NCI-H510A (cell line): ENCODE measurements at regions not wholly inside any gene's neighbourhood (a gene's known extent, or its start where the extent isn't known, plus 50 kb on each side); places are given as distances from the start of the nearest gene placed in this dataset.
"Not testable (repeated sequence)": the region's sequence is repeated elsewhere in the genome, so short reads cannot be mapped to it uniquely, and the experiment has no call there.

ENCODE experiments used
- DNase-seq: peaks from one replicate; lab custom pipeline; 2025; lab: John Stamatoyannopoulos, UW

GRCh38 chr9:1875251-1875851 lies 139.8 kb upstream of the SMARCA2 start:
- no peak for DNase-seq

GRCh38 chr9:1875921-1876448 lies 139.2 kb upstream of the SMARCA2 start:
- no peak for DNase-seq

GRCh38 chr9:1876891-1877496 lies 138.2 kb upstream of the SMARCA2 start:
- DNase-seq, result no peak

GRCh38 chr9:1877951-1878350 lies 137.2 kb upstream of the SMARCA2 start:
- no peak for DNase-seq

- no peak for DNase-seq
These were observed 136.3 kb upstream of the SMARCA2 start for GRCh38 chr9:1878811-1879210.

- DNase-seq, result no peak
These were observed 135.6 kb upstream of the SMARCA2 start for GRCh38 chr9:1879501-1879900.

- DNase-seq, result no peak
These were observed 135.0 kb upstream of the SMARCA2 start for GRCh38 chr9:1880038-1880565.

- no peak for DNase-seq
These were observed 133.3 kb upstream of the SMARCA2 start for GRCh38 chr9:1881708-1882295.

- no peak for DNase-seq
These were observed 132.3 kb upstream of the SMARCA2 start for GRCh38 chr9:1882711-1883403.

- no peak for DNase-seq
These were observed 124.9 kb upstream of the SMARCA2 start for GRCh38 chr9:1890201-1890600.

GRCh38 chr9:1890816-1891215 lies 124.3 kb upstream of the SMARCA2 start:
- no peak for DNase-seq

- not testable (repeated sequence) for DNase-seq
These were observed 112.0 kb upstream of the SMARCA2 start for GRCh38 chr9:1903080-1903704.

- DNase-seq, result no peak
These were observed 107.7 kb upstream of the SMARCA2 start for GRCh38 chr9:1907465-1907864.

- DNase-seq, result no peak
These were observed 105.8 kb upstream of the SMARCA2 start for GRCh38 chr9:1909322-1909721.

- DNase-seq, result no peak
These were observed 104.8 kb upstream of the SMARCA2 start for GRCh38 chr9:1910269-1910811.

- DNase-seq, result no peak
These were observed 101.4 kb upstream of the SMARCA2 start for GRCh38 chr9:1913631-1914330.

- no peak for DNase-seq
These were observed 99.1 kb upstream of the SMARCA2 start for GRCh38 chr9:1916095-1916494.

GRCh38 chr9:1916655-1917054 lies 98.5 kb upstream of the SMARCA2 start:
- no peak for DNase-seq

- DNase-seq, result no peak
These were observed 97.7 kb upstream of the SMARCA2 start for GRCh38 chr9:1917396-1917935.

- no peak for DNase-seq
These were observed 97.0 kb upstream of the SMARCA2 start for GRCh38 chr9:1918108-1918507.

GRCh38 chr9:1918622-1919021 lies 96.5 kb upstream of the SMARCA2 start:
- DNase-seq, result no peak
